HG03175 (cell line): ENCODE measurements at regions not wholly inside any gene's neighbourhood (a gene's known extent, or its start where the extent isn't known, plus 50 kb on each side); places are given as distances from the start of the nearest gene placed in this dataset.
"Not testable (repeated sequence)": the region's sequence is repeated elsewhere in the genome, so short reads cannot be mapped to it uniquely, and the experiment has no call there.

Experiments used
- ATAC-seq: cut with Tn5 transposase; IDR thresholded peaks from one replicate; pipeline ENCODE4 v1.9.1; 2021; ENCODE audit warnings: mild to moderate bottlenecking, moderate library complexity; ENCODE audit not compliant: unreplicated experiment

- no peak for ATAC-seq
These were observed 111.4 kb downstream of the METRNL start for GRCh38 chr17:83190601-83191387.

- no peak for ATAC-seq
These were observed 112.2 kb downstream of the METRNL start for GRCh38 chr17:83191388-83192160.

- no peak for ATAC-seq
These were observed 112.9 kb downstream of the METRNL start for GRCh38 chr17:83192161-83192788.

GRCh38 chr17:83192789-83193335 lies 113.5 kb downstream of the METRNL start:
- ATAC-seq: not testable (repeated sequence)

GRCh38 chr17:83193336-83194185 lies 114.2 kb downstream of the METRNL start:
- ATAC-seq: no peak

GRCh38 chr17:83194186-83194561 lies 114.8 kb downstream of the METRNL start:
- no peak for ATAC-seq

GRCh38 chr17:83194761-83195329 lies 115.4 kb downstream of the METRNL start:
- no peak for ATAC-seq

- ATAC-seq: no peak
These were observed 116.1 kb downstream of the METRNL start for GRCh38 chr17:83195330-83196023.

GRCh38 chr17:83196024-83196365 lies 116.6 kb downstream of the METRNL start:
- ATAC-seq: no peak

GRCh38 chr17:83196366-83196765 lies 117.0 kb downstream of the METRNL start:
- no peak for ATAC-seq

- no peak for ATAC-seq
These were observed 117.8 kb downstream of the METRNL start for GRCh38 chr17:83196973-83197880.

- ATAC-seq: no peak
These were observed 119.2 kb downstream of the METRNL start for GRCh38 chr17:83198366-83199341.

GRCh38 chr17:83199500-83200201 lies 120.2 kb downstream of the METRNL start:
- peak; percentile 17 for ATAC-seq

- peak; percentile 55 for ATAC-seq
These were observed 120.9 kb downstream of the METRNL start for GRCh38 chr17:83200231-83200699.

- no peak for ATAC-seq
These were observed 121.3 kb downstream of the METRNL start for GRCh38 chr17:83200751-83201150.

- no peak for ATAC-seq
These were observed 122.0 kb downstream of the METRNL start for GRCh38 chr17:83201206-83202001.
